Neural progenitor cell (in vitro differentiated cells): ENCODE measurements at regions not wholly inside any gene's neighbourhood (a gene's known extent, or its start where the extent isn't known, plus 50 kb on each side); places are given as distances from the start of the nearest gene placed in this dataset.

Experiments
- CTCF ChIP-seq: fragments of 200-600 bp; sonication (generic); IDR thresholded peaks from 2 replicates; pipeline ENCODE4 v1.5.1; 2017; ENCODE audit warnings: antibody characterized with exemption, mild to moderate bottlenecking
- EZH2 ChIP-seq: fragments of 200-600 bp; sonication (generic); IDR thresholded peaks from 2 replicates; pipeline ENCODE4 v1.6.1; 2017; ENCODE audit warnings: antibody characterized with exemption, mild to moderate bottlenecking, moderate library complexity
- EZH2phosphoT487 ChIP-seq: fragments of 200-600 bp; sonication (generic); IDR thresholded peaks from 2 replicates; pipeline ENCODE4 v1.6.1; 2017; ENCODE audit warnings: antibody characterized with exemption

GRCh38 chr16:6095414-6095813 lies 997.8 kb upstream of the EEF2KMT start:
- no peak for TF ChIP-seq EZH2phosphoT487
- no peak for TF ChIP-seq CTCF
- TF ChIP-seq EZH2: no peak
